A673 (cell line): ENCODE measurements at regions not wholly inside any gene's neighbourhood (a gene's known extent, or its start where the extent isn't known, plus 50 kb on each side); places are given as distances from the start of the nearest gene placed in this dataset.

Source experiments
- EZH2 ChIP-seq: fragments of 200-600 bp; sonication (generic); IDR thresholded peaks from 2 replicates; pipeline ENCODE4 v1.6.1; 2017; ENCODE audit warnings: borderline replicate concordance, low read depth, mild to moderate bottlenecking, mixed read lengths, antibody characterized with exemption, low read length; ENCODE audit not compliant: poor library complexity, severe bottlenecking
- TF ChIP-seq, protein P1 (sequence below): fragments of 300-800, 200-600 bp; sonication (generic); conservative IDR thresholded peaks from 2 replicates; pipeline ENCODE4 v1.5.1; 2017; ENCODE audit warnings: low read depth, mild to moderate bottlenecking, antibody characterized with exemption, low read length, moderate library complexity, mixed read lengths

- TF ChIP-seq, protein P1, sequence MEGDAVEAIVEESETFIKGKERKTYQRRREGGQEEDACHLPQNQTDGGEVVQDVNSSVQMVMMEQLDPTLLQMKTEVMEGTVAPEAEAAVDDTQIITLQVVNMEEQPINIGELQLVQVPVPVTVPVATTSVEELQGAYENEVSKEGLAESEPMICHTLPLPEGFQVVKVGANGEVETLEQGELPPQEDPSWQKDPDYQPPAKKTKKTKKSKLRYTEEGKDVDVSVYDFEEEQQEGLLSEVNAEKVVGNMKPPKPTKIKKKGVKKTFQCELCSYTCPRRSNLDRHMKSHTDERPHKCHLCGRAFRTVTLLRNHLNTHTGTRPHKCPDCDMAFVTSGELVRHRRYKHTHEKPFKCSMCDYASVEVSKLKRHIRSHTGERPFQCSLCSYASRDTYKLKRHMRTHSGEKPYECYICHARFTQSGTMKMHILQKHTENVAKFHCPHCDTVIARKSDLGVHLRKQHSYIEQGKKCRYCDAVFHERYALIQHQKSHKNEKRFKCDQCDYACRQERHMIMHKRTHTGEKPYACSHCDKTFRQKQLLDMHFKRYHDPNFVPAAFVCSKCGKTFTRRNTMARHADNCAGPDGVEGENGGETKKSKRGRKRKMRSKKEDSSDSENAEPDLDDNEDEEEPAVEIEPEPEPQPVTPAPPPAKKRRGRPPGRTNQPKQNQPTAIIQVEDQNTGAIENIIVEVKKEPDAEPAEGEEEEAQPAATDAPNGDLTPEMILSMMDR = no peak
- TF ChIP-seq EZH2 = no peak
Observed at GRCh38 chr1:193542690-193543089, 356.3 kb upstream of the B3GALT2 start.
